Upper lobe of left lung (tissue), 4 donors: ENCODE measurements at regions not wholly inside any gene's neighbourhood (a gene's known extent, or its start where the extent isn't known, plus 50 kb on each side); places are given as distances from the start of the nearest gene placed in this dataset.

ENCODE experiments used
- CTCF ChIP-seq, 6 experiments: fragments of 450-650 bp in 4 of 6; fragments of 200-600 bp in 2 of 6; sonication (generic) in 2 of 6; IDR thresholded peaks; one replicate each; pipeline ENCODE4 v1.5.1; 2016 to 2019; ENCODE audit warnings: antibody characterized with exemption in 6 of 6
- POLR2A ChIP-seq, 4 donors: fragments of 450-650 bp; IDR thresholded peaks; one replicate each; pipeline ENCODE4 v1.5.1; 2016 to 2017; ENCODE audit warnings: antibody characterized with exemption in 4 of 4, mild to moderate bottlenecking in 2 of 4

- TF ChIP-seq CTCF (IDR thresholded peaks at IDR 0.05) (no peak), POLR2A (IDR thresholded peaks at IDR 0.05) (no peak)
These were observed 412.8 kb downstream of the CMPK2 start for GRCh38 chr2:6452702-6453481.
